ENCODE measurements at regions not wholly inside any gene's neighbourhood (a gene's known extent, or its start where the extent isn't known, plus 50 kb on each side); places are given as distances from the start of the nearest gene placed in this dataset.

DNA sequence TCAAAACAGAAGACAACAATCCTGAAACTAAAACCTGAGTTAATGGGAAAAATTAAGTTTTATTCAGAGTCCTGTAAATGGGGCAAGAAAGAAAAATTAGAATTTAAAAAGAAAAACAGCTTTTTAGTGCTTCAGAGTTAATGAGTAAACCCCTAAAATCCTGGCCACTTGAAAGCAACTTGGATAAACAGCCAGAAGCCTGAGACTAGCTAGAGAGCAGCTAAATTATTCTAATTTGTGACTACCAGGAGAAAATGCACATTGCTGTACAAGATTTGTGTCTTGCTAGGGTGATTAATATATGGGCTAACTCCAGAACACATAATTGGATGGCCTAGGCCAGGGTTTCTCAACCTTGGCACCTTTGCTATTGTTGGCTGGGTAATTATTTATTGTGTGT, 62.4 kb upstream of the ARG1 start:
- DNase-seq, result no peak

DNA sequence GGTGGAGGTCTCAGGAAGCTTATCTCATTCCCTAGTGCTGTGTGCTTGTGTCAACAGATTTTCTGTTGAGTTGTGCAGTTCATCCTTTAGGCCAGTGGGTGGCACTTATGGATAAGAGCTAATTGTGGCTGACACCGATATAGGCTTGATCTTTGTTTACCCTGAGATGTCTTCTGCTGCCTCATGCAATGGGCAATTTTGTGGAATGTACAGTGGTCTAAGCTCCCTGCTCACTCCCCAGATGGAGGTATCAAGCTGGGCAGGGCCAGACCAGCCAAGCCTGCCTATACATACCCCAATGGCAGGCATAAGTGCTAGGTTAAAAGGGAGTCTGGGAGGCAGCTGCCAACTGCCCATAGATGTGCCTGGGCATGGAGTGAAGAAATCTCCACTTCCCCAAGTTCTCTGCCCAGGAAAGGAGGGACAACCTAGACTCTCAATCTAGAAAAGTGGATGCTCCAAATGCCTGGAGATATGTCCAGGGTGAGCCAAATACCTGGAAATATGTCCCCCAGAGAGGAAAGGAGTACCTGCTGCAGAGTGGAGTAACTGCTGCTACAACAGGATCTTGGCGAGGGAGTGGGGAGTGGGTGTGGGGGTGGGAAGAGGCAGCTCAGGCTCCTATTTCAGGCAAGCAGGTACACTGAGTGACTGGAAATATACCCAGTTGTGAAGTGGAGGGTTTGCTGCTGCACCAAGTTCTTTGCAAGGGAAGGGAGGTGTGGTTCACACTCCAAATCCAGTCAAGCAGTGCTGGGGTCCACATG, 53.2 kb upstream of the ARG1 start:
- DNase-seq, result peak; percentile 29

Measured in activated naive CD4-positive, alpha-beta T cell treated with Interleukin-2 at 50 U/mL for 16 hours (primary cell).